Calu3 (cell line): ENCODE measurements at regions not wholly inside any gene's neighbourhood (a gene's known extent, or its start where the extent isn't known, plus 50 kb on each side); places are given as distances from the start of the nearest gene placed in this dataset.

Experiments
- BruUV-seq: library from RNA; stranded (reverse); fragments of 400-500 nt; replicated peaks from 2 replicates; lab custom pipeline; 2021; lab: Mats Ljungman, UMichigan
- CTCF ChIA-PET: fragments of 300-600 bp; sonication (Branson Sonifier 250); formaldehyde crosslinking; loops from one replicate; lab custom pipeline; 2022; ENCODE audit warnings: antibody characterized with exemption; lab: Charles Lee
- DNase-seq: peaks from one replicate; pipeline ENCODE4 v3.0.0; 2022
- H3K27ac Mint-ChIP-seq: one replicate; pipeline ENCODE4 v1.8.0; 2022; ENCODE audit warnings: mixed read lengths; ENCODE audit not compliant: unreplicated experiment
- H3K27me3 Mint-ChIP-seq: one replicate; pipeline ENCODE4 v1.8.0; 2022; ENCODE audit warnings: mixed read lengths; ENCODE audit not compliant: unreplicated experiment
- H3K36me3 Mint-ChIP-seq: one replicate; pipeline ENCODE4 v1.8.0; 2022; ENCODE audit warnings: mild to moderate bottlenecking, moderate library complexity, mixed read lengths; ENCODE audit not compliant: insufficient read depth, unreplicated experiment
- H3K4me1 Mint-ChIP-seq: one replicate; pipeline ENCODE4 v1.8.0; 2022; ENCODE audit warnings: mild to moderate bottlenecking, low read depth, mixed read lengths; ENCODE audit not compliant: unreplicated experiment
- H3K4me3 Mint-ChIP-seq: one replicate; pipeline ENCODE4 v1.8.0; 2022; ENCODE audit warnings: mild to moderate bottlenecking, low read depth, moderate library complexity, mixed read lengths; ENCODE audit not compliant: unreplicated experiment
- H3K9me3 Mint-ChIP-seq: one replicate; pipeline ENCODE4 v1.8.0; 2022; ENCODE audit warnings: low read depth, mixed read lengths; ENCODE audit not compliant: unreplicated experiment
- CTCF ChIP-seq: fragments of 200-600 bp; IDR thresholded peaks from one replicate; pipeline ENCODE4 v1.8.0; 2022; ENCODE audit warnings: antibody characterized with exemption; ENCODE audit not compliant: unreplicated experiment
- intact Hi-C: fragments of 100-400 bp; cut with micrococcal nuclease; formaldehyde crosslinking; loops from one replicate; pipeline ENCODE4 v1.10.0; 2022; ENCODE audit not compliant: unreplicated experiment

DNA sequence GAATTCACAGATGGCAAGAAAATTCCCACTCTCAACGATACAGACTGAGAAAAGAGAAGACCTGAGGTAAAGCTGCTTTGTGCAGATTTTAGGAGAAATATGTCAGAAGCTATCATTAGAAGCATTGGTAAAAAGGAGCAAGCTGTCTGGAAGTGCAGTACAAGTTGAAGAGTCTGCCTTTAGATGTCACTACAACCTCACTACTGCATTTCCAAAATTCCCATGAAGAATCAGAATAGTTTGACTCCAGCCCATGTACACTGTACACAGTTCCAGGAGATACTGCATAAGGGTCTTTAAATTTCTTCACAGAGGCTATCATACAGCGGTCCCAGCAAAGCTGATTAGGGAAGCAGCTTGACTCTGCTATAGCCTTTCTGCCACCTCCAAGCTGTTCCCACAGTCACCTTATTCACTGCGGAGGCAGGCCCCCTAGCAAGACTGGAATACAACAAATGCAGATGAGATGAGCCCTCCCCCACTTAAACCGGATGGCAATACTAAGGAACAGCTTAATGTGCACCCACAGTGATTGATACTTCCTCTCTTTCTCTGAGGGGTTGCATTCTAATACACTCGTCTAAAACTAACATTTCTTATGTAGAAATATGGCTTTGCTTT lies 527.4 kb downstream of the TMEM182 start:
- Mint-ChIP-seq H3K27ac (no peak overlapping the region), H3K36me3 (no peaks in the 10 kb centered on the region), H3K4me3 (no peak overlapping the region), H3K27me3 (no peaks in the 10 kb centered on the region), H3K9me3 (peaks cover 2% of the 10 kb centered on the region), H3K4me1 (no peaks in the 10 kb centered on the region)
- intact Hi-C loops = no loop called here
- CTCF ChIA-PET = no interaction called here
- no peak for TF ChIP-seq CTCF
- no peak for DNase-seq
- no TSS peak for BruUV-seq

DNA sequence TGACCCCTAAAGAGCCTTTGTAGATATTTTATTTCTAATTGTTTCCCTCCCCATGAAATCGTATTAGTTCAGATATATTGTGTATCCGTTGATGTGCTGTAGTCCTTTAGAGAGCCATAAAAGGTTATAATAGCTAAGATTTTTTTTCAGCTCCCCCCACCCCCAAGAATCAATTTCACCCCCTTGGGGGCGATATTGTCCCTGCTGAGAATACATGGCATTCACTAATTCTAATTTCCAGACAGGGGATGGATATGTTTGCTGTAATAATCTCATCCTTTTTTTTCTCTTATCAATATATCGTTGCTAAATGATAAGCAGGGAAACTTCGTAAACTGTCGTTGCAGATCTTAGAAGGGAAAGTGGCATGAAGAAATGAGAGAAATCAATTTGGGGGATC lies 530.7 kb downstream of the TMEM182 start:
- no peak for DNase-seq
- Mint-ChIP-seq H3K36me3 (no peaks in the 10 kb centered on the region), H3K4me1 (no peaks in the 10 kb centered on the region), H3K4me3 (no peak overlapping the region), H3K27me3 (no peaks in the 10 kb centered on the region), H3K27ac (no peak overlapping the region), H3K9me3 (peaks cover 5% of the 10 kb centered on the region)
- no TSS peak for BruUV-seq
- CTCF ChIA-PET = no interaction called here
- intact Hi-C loops = no loop called here
- TF ChIP-seq CTCF = no peak

- intact Hi-C loops = no loop called here
- CTCF ChIA-PET = no interaction called here
- H3K9me3 Mint-ChIP-seq = peaks cover 5% of the 10 kb centered on the region
- BruUV-seq = no TSS peak
- no peak overlapping the region for H3K4me3 Mint-ChIP-seq
- H3K27me3 Mint-ChIP-seq = no peaks in the 10 kb centered on the region
- no peaks in the 10 kb centered on the region for H3K4me1 Mint-ChIP-seq
- no peak for DNase-seq
- H3K27ac Mint-ChIP-seq = no peak overlapping the region
- H3K36me3 Mint-ChIP-seq = no peaks in the 10 kb centered on the region
- no peak for TF ChIP-seq CTCF
These were observed 531.4 kb downstream of the TMEM182 start for GRCh38 chr2:103293067-103293741.

DNA sequence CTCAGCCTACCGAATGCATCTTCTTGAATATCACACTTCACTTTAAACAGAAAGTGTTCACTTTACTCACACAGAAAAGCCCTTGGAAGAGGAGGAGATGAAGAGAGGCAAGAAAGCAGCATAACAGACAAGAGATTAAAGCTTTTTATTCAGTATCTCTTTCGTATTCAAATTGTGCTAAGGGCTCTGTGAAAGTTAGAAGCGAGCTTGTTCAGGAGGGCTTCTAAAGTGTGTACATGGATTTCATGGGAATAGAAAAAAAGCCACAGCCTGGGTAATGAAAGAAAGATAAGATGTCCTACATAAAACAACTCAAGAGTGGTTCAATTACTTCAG lies 531.9 kb downstream of the TMEM182 start:
- H3K4me3 Mint-ChIP-seq = no peak overlapping the region
- no peak for DNase-seq
- H3K9me3 Mint-ChIP-seq = peaks cover 5% of the 10 kb centered on the region
- CTCF ChIA-PET = no interaction called here
- H3K36me3 Mint-ChIP-seq = no peaks in the 10 kb centered on the region
- intact Hi-C loops = no loop called here
- no peak overlapping the region for H3K27ac Mint-ChIP-seq
- no peaks in the 10 kb centered on the region for H3K27me3 Mint-ChIP-seq
- TF ChIP-seq CTCF = no peak
- BruUV-seq = no TSS peak
- H3K4me1 Mint-ChIP-seq = no peaks in the 10 kb centered on the region
